Calu3 (cell line): ENCODE measurements at regions not wholly inside any gene's neighbourhood (a gene's known extent, or its start where the extent isn't known, plus 50 kb on each side); places are given as distances from the start of the nearest gene placed in this dataset.
A peak's percentile ranks its signal among the peaks of the same experiment; 100 is the strongest.

Source experiments
- BruUV-seq: library from RNA; stranded (reverse); fragments of 400-500 nt; replicated peaks from 2 replicates; lab custom pipeline; 2021; lab: Mats Ljungman, UMichigan
- CTCF ChIA-PET: fragments of 300-600 bp; sonication (Branson Sonifier 250); formaldehyde crosslinking; loops from one replicate; lab custom pipeline; 2022; ENCODE audit warnings: antibody characterized with exemption; lab: Charles Lee
- DNase-seq: peaks from one replicate; pipeline ENCODE4 v3.0.0; 2022
- H3K27ac Mint-ChIP-seq: one replicate; pipeline ENCODE4 v1.8.0; 2022; ENCODE audit warnings: mixed read lengths; ENCODE audit not compliant: unreplicated experiment
- H3K27me3 Mint-ChIP-seq: one replicate; pipeline ENCODE4 v1.8.0; 2022; ENCODE audit warnings: mixed read lengths; ENCODE audit not compliant: unreplicated experiment
- H3K36me3 Mint-ChIP-seq: one replicate; pipeline ENCODE4 v1.8.0; 2022; ENCODE audit warnings: mild to moderate bottlenecking, moderate library complexity, mixed read lengths; ENCODE audit not compliant: insufficient read depth, unreplicated experiment
- H3K4me1 Mint-ChIP-seq: one replicate; pipeline ENCODE4 v1.8.0; 2022; ENCODE audit warnings: mild to moderate bottlenecking, low read depth, mixed read lengths; ENCODE audit not compliant: unreplicated experiment
- H3K4me3 Mint-ChIP-seq: one replicate; pipeline ENCODE4 v1.8.0; 2022; ENCODE audit warnings: mild to moderate bottlenecking, low read depth, moderate library complexity, mixed read lengths; ENCODE audit not compliant: unreplicated experiment
- H3K9me3 Mint-ChIP-seq: one replicate; pipeline ENCODE4 v1.8.0; 2022; ENCODE audit warnings: low read depth, mixed read lengths; ENCODE audit not compliant: unreplicated experiment
- CTCF ChIP-seq: fragments of 200-600 bp; IDR thresholded peaks from one replicate; pipeline ENCODE4 v1.8.0; 2022; ENCODE audit warnings: antibody characterized with exemption; ENCODE audit not compliant: unreplicated experiment
- intact Hi-C: fragments of 100-400 bp; cut with micrococcal nuclease; formaldehyde crosslinking; loops from one replicate; pipeline ENCODE4 v1.10.0; 2022; ENCODE audit not compliant: unreplicated experiment

GRCh38 chr21:34242973-34243372, 120.8 kb upstream of the KCNE2 start:
- Mint-ChIP-seq H3K27me3 (no peaks in the 10 kb centered on the region), H3K36me3 (no peaks in the 10 kb centered on the region), H3K9me3 (no peaks in the 10 kb centered on the region), H3K4me1 (no peaks in the 10 kb centered on the region), H3K27ac (no peak overlapping the region), H3K4me3 (no peak overlapping the region)
- intact Hi-C loops = loop anchor here (5.0 kb wide), 1 partner anchor 321 kb away; no protein-coding TSS in a partner anchor
- no peak for DNase-seq
- BruUV-seq = no TSS peak
- TF ChIP-seq CTCF = no peak
- CTCF ChIA-PET = interaction anchor here (1.2 kb wide), 1 partner anchor 319 kb away, joined by 3 read pairs; no protein-coding TSS in a partner anchor

GRCh38 chr21:34243562-34243961, 120.2 kb upstream of the KCNE2 start:
- Mint-ChIP-seq H3K4me3 (no peak overlapping the region), H3K27ac (no peak overlapping the region), H3K27me3 (no peaks in the 10 kb centered on the region), H3K36me3 (no peaks in the 10 kb centered on the region), H3K4me1 (no peaks in the 10 kb centered on the region), H3K9me3 (no peaks in the 10 kb centered on the region)
- intact Hi-C loops = loop anchor here (5.0 kb wide), 1 partner anchor 321 kb away; no protein-coding TSS in a partner anchor
- TF ChIP-seq CTCF = no peak
- BruUV-seq = no TSS peak
- peak; percentile 8 for DNase-seq
- CTCF ChIA-PET = interaction anchor here (1.2 kb wide), 1 partner anchor 319 kb away, joined by 3 read pairs; no protein-coding TSS in a partner anchor

- intact Hi-C loops = no loop called here
- Mint-ChIP-seq H3K4me3 (no peak overlapping the region), H3K27me3 (peaks cover 14% of the 10 kb centered on the region), H3K27ac (no peak overlapping the region), H3K36me3 (no peaks in the 10 kb centered on the region), H3K9me3 (peaks cover 3% of the 10 kb centered on the region), H3K4me1 (no peaks in the 10 kb centered on the region)
- CTCF ChIA-PET = interaction anchor here (0.6 kb wide), 1 partner anchor 30 kb away, joined by 3 read pairs; no protein-coding TSS in a partner anchor
- no peak for TF ChIP-seq CTCF
- no TSS peak for BruUV-seq
- DNase-seq = no peak
Measured at GRCh38 chr21:34252751-34253150, 111.1 kb upstream of the KCNE2 start.

GRCh38 chr21:34255073-34255472, 108.7 kb upstream of the KCNE2 start:
- no peak overlapping the region for H3K27ac Mint-ChIP-seq
- H3K27me3 Mint-ChIP-seq = peaks cover 37% of the 10 kb centered on the region
- BruUV-seq = no TSS peak
- peaks cover 7% of the 10 kb centered on the region for H3K9me3 Mint-ChIP-seq
- H3K36me3 Mint-ChIP-seq = no peaks in the 10 kb centered on the region
- CTCF ChIA-PET = no interaction called here
- intact Hi-C loops = no loop called here
- no peaks in the 10 kb centered on the region for H3K4me1 Mint-ChIP-seq
- no peak for DNase-seq
- TF ChIP-seq CTCF = no peak
- no peak overlapping the region for H3K4me3 Mint-ChIP-seq
